ENCODE measurements at regions not wholly inside any gene's neighbourhood (a gene's known extent, or its start where the extent isn't known, plus 50 kb on each side); places are given as distances from the start of the nearest gene placed in this dataset.

DNA sequence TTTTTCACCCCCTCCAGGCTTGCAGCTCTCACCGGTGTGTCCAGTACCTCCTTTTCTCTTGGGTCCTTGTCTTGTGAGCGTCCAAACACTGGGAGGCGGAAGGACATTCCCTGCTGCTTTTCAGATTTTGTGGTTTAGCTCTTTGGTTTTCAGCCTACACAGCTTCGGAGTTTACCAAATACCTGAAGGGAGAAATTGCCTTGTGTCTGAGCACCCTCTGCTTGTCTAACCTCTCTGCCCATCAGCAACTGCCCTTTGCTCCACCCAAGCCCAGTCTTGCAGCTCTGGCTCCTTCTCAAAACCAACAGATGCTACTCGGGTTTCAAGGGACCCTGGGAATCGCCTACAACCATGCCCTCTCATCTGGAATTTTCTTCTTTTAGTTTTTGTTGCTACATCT, 519.1 kb upstream of the IGFBP3 start:
- no peak for DNase-seq (ENCODE audit: low read depth)

DNA sequence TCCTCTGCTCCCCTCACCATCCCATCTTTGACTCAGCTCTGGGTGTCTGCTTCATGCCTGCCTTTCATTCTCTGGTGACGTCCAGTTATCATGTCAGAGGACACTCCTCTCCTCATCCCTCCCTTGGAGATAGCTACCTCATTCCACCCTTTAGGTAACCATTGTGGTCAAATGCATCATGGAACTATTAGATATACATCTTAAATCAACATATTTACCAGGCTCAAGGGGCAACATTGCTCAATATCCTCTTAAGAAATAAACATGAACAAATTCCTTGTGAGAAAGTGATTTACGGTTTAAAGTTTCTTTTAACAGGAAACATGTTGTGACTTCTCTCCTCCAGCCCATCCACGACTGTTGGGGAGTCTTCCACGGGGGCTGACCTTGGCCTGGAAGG, 511.6 kb upstream of the IGFBP3 start:
- peak; percentile 87 for DNase-seq (ENCODE audit: low read depth)

DNA sequence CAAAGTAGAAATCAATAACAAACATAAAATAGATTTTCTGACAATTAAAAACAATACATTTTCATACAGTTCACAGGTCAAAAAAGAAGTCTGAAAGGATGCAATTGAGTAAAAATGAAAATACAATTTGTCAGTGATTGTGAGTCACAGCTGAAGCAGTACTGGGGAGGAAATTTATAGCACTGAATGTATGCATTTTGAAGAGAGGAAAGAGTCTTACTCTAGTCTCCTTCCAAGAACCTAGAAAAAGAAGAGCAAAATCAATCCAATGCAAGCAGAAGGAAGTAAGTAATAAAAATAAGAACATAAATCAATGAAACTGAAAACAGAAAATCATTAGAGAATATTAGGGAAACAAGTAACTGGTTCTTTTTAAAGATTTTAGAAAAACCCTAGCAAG, 507.2 kb upstream of the IGFBP3 start:
- peak; percentile 8 for DNase-seq (ENCODE audit: low read depth)

- DNase-seq (ENCODE audit: low read depth) = no peak
Observed at GRCh38 chr7:46424934-46425333, 503.9 kb upstream of the IGFBP3 start.

- no peak for DNase-seq (ENCODE audit: low read depth)
Observed at GRCh38 chr7:46421441-46422230, 500.6 kb upstream of the IGFBP3 start.

DNA sequence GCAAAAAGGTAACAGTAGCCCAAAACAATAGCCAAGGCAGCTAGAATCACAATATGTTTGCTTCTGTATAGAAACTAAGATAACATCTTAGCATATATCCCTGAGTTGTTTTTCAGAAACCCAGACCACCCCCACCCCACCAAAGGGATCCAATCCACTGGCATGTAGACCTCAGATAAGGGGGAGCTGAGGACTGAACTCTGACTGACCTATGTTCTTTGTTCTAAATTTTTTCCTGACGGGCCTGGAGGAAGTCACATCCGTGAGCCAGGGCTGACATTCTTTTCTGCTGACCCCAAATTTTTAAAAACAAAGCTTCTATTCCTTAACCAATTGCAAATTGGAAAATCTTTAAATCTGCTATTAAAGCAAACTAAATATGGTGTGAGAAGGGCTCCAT, 493.9 kb upstream of the IGFBP3 start:
- DNase-seq (ENCODE audit: low read depth) = no peak

DNA sequence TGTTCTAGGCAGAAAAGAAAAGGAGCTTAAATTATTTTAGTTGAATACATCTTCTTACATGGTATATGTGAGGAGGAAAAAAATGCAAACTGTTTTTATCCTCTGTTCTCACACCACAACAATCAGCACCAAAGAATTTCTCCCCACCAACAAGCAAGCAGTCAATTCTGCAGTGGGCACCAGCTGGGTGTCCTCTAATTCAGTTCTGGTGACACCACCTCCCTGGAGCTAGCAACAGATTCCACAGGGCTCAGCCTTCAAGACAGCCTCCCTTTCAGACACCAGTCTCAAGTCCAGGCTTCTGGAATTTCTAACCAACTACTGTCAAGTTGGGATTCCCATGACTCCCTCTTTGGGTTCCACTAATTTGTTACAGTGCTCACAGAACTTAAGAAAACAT, 490.2 kb upstream of the IGFBP3 start:
- DNase-seq (ENCODE audit: low read depth) = no peak

DNA sequence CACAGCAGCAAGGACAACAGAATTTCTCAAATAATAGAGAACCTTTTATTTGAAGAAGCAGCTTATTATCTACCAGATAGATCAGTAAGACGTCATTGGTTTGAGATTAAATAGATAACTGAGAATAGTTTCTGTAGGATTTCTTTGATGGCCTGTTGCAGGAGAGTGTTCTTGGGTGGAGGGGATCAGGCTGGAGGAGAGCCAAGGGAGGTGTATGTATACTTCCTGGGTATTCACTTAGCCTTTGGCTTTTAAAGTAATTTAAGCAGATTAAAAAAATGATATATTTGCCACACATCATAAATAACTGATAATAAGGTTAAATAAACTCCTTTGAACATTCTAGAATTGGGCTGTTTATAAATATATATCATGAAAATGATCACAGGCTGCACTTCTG, 486.1 kb upstream of the IGFBP3 start:
- no peak for DNase-seq (ENCODE audit: low read depth)

GRCh38 chr7:46397591-46397990, 476.5 kb upstream of the IGFBP3 start:
- DNase-seq (ENCODE audit: low read depth) = no peak

- DNase-seq (ENCODE audit: low read depth) = no peak
Observed at GRCh38 chr7:46396481-46396880, 475.4 kb upstream of the IGFBP3 start.

DNA sequence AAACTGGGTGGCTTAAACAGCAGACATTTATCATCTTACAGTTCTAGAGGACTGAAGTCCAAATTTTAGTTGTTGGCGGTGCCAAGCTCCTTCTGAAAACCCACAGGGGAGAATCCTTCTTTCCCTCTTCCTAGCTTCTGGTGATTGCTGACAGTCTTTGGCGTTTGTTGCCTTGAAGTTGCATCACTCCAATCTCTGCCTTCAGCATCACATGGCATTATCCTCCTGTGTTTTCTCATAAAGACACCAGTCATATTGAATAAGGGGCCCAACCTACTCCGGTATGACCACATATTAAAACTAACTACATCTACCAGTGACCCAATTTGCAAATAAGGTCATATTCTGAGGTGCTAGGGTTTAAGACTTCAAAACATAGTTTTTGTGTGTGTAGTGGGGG, 472.1 kb upstream of the IGFBP3 start:
- no peak for DNase-seq (ENCODE audit: low read depth)

DNA sequence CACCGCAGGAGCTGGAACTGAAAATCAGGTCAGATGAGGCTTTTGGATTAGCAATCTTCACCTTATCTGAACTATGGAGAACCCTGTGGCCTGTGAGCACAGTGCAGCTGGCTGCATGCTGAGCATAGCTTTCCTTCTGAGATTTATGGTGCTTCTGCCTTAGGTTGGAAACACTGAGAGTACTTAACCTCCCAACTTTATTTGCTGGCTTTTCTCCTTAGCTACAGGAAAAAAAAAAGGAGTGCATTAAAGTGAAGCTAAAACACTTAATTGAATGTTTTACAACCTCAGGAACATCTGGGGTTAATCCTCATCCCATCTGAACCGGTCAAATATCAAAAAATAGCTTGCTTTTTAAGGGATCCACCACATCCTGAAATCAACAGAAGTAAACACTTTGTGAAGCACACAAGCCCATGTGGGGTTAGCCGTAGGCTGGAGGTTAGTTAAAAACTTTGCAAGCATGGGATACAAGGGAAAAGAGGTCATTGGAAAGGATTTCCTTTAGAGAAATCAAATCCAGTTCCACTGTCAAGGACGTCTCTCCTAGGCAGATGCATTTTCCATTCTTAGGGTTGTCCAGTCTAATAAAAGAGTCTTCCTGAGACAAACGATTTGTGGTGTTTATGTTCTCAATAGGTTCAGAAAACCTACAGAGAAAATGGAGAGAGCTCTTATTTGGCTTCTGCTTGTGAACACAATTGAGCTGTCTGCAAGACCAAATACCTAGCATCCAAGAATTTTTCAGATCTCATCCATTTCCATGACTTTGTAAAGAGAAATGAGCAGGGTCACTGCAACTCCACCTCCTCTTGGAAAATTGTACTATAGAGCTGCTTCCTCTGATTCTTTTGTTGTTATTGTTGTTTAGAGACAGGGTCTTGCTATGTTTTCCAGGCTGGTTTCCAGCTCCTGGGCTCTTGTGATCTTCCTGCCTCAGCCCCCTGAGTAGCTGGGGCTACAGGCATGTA, 470.4 kb upstream of the IGFBP3 start:
- DNase-seq (ENCODE audit: low read depth) = no peak

GRCh38 chr7:46390042-46390441, 469.0 kb upstream of the IGFBP3 start:
- peak; percentile 10 for DNase-seq (ENCODE audit: low read depth)

GRCh38 chr7:46389146-46389545, 468.1 kb upstream of the IGFBP3 start:
- DNase-seq (ENCODE audit: low read depth) = no peak

DNA sequence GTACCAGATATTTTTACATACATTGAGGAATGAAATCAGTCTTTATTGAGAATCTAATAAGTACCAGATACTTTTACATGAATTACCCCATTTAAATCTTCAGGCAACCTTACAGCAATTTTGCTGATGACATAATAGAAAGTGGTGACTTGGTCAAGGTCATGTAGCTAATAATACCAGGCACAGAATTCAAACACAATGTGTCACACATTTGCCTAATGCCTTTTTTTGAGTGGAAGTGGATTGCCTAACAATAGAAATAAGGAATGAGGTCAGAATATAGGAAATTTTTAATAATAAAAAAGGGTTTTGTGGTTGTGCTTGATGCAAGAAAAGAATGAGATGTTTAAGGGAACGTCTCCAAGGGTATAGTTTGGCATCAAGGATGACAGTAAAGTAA, 466.6 kb upstream of the IGFBP3 start:
- peak; percentile 58 for DNase-seq (ENCODE audit: low read depth)

DNA sequence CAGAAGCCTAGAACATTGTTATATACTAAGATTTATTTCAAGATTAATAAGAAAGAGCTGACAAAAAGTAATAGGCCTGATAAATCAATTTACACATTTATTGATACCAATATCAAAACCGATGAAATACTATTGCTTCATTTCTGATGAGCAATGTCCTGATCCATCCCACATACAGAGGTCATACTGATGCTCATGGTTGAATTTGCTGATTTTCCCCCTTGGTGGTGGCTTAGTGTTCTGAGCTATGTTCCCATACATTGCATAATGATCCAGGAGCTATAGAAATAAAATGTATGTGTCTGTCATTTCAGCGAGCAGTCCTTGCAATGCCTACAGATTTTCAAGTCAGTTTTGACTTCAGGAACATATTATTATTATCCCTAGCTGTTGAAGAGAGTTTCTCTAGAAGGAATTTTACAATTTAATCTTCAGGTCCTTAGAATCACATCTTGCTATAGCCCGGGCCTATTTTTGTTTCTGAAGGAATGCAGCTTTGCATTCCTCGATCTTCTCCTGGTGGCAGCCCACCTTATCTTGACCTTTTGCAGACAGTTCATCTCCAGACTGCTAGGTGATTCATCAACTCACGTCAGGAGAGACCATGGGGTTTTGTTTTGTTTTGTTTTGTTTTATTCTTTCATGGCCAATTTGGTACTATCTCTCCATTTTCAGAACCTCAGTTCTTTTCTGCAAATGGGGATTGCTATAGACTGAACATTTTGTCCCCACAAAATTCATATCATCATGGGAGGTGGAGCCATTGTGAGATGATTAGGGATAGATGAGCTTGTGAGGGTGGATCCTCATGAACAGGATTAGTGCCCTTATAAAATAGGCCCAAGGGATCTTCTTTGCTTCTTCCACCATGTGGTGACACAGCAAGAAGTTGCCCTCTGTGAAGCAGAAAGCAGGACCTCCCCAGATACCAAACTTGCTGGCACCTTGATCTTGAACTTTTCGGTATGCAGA, 465.6 kb upstream of the IGFBP3 start:
- DNase-seq (ENCODE audit: low read depth) = peak; percentile 19

- peak; percentile 90 for DNase-seq (ENCODE audit: low read depth)
Observed at GRCh38 chr7:46385662-46386309, 464.7 kb upstream of the IGFBP3 start.

- DNase-seq (ENCODE audit: low read depth) = peak; percentile 78
Observed at GRCh38 chr7:46383605-46384004, 462.5 kb upstream of the IGFBP3 start.

DNA sequence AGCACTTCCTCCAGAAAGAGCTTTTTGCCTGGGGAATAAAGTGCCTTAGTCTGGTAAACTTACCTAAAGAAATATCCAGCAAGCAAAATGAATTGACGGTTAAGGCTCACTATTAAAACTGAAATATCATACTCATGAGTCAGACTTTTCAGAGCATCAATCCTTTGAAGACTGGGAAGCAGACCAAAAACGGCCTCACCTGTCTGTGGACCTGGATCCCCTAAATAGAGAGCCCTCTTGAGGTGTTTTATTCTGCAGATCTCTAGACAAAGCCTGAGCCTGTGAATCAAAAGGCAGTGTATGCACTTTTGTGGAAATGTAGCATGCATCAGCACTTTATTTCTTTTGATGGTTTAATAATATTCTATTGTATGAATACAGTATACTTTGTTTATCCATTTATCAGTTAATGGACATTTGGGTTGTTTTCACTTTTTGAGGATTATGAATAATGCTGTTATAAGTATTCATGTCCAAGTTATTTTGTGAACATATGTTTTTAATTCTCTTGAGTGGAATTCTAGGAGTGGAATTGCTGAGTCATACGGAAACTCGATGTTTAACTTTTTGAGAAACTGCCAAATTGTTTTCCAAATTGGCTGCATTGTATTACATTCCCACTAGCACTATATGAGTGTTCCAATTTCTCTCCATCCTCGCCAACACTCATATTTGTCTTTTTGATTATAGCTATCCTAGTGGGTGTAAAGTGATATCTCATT, 449.0 kb upstream of the IGFBP3 start:
- DNase-seq (ENCODE audit: low read depth) = peak; percentile 77

DNA sequence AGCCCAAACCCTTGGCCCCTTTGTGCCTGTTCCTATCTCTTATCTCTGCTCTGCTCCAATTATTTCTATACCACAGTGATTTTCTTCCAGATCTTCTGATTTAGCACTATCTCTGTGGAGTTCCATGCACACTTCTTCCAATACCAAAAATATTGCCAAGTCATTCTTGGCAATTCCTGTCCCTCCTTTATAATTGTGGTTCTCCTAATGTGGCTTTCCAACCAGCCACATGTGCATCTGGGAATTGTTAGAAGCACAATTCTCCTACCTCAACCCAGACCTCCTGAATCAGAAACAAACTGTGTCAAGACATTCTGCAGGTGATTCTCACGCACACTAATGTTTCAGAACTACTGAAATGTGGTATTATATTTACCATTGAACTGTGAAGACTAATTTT, 447.8 kb upstream of the IGFBP3 start:
- no peak for DNase-seq (ENCODE audit: low read depth)

GRCh38 chr7:46366526-46366925, 445.5 kb upstream of the IGFBP3 start:
- no peak for DNase-seq (ENCODE audit: low read depth)
